H1 (cell line): ENCODE measurements at regions not wholly inside any gene's neighbourhood (a gene's known extent, or its start where the extent isn't known, plus 50 kb on each side); places are given as distances from the start of the nearest gene placed in this dataset.

Experiments used
- CTCF ChIA-PET: fragments of 300-600 bp; sonication (Branson Sonifier 250); formaldehyde crosslinking; loops from one replicate; lab custom pipeline; 2021; ENCODE audit not compliant: partially characterized antibody; lab: Charles Lee
- POLR2A ChIA-PET: fragments of 300-600 bp; sonication (Branson Sonifier 250); formaldehyde crosslinking; loops from one replicate; lab custom pipeline; 2021; ENCODE audit warnings: inconsistent platforms; ENCODE audit not compliant: partially characterized antibody; lab: Charles Lee
- DNase-seq, 2 experiments: peaks; one replicate each; pipeline versions ENCODE4 v3.0.0 to v3.0.0-alpha.2; 2010 to 2022; ENCODE audit warnings: low spot score in 2 of 2, low read depth in 1 of 2, mixed read lengths in 1 of 2
- FAIRE-seq: peaks from 2 replicates; lab custom pipeline; 2011; peaks lifted over from hg19 to GRCh38; lab: Jason Lieb, UNC
- H2AFZ ChIP-seq: 2 replicates; pipeline ENCODE4 v1.8.1; 2012; ENCODE audit warnings: low read length, inconsistent platforms
- H2AK5ac ChIP-seq: 2 replicates; pipeline ENCODE4 v1.6.1; 2013; ENCODE audit warnings: low read depth, low read length
- H2BK120ac ChIP-seq: replicated peaks from 2 replicates; pipeline ENCODE3; 2013; ENCODE audit warnings: low read depth, low read length, inconsistent platforms
- H2BK12ac ChIP-seq: 2 replicates; pipeline ENCODE4 v1.6.1; 2013; ENCODE audit warnings: low read depth, low read length
- H2BK15ac ChIP-seq: 2 replicates; pipeline ENCODE4 v1.6.1; 2013; ENCODE audit warnings: low read length
- H2BK20ac ChIP-seq: 2 replicates; pipeline ENCODE4 v1.6.1; 2013; ENCODE audit warnings: low read length
- H2BK5ac ChIP-seq: 2 replicates; pipeline ENCODE4 v1.6.1; 2013; ENCODE audit warnings: low read depth, low read length
- H3K14ac ChIP-seq: 2 replicates; pipeline ENCODE4 v1.6.1; 2013; ENCODE audit warnings: inconsistent platforms; ENCODE audit not compliant: insufficient read length
- H3K18ac ChIP-seq: 2 replicates; pipeline ENCODE4 v1.6.1; 2013; ENCODE audit warnings: low read length; ENCODE audit errors: extremely low read depth
- H3K23ac ChIP-seq: 2 replicates; pipeline ENCODE4 v1.6.1; 2013; ENCODE audit warnings: inconsistent platforms; ENCODE audit not compliant: insufficient read length
- H3K23me2 ChIP-seq: 2 replicates; pipeline ENCODE4 v1.6.1; 2013; ENCODE audit warnings: low read depth, low read length
- H3K27ac ChIP-seq: 2 replicates; pipeline ENCODE4 v1.6.1; 2011; ENCODE audit warnings: low read depth, low read length, inconsistent platforms
- H3K27me3 ChIP-seq, 4 experiments: replicated peaks in 1 of 4; 1 replicate in 1 of 4; 2 replicates in 3 of 4; pipeline versions ENCODE4 v1.6.1 to v1.8.1; 2011 to 2013; ENCODE audit warnings: low read length in 3 of 4, mild to moderate bottlenecking in 3 of 4, inconsistent platforms in 2 of 4, mixed read lengths in 2 of 4, moderate library complexity in 1 of 4; ENCODE audit not compliant: control insufficient read depth in 3 of 4, insufficient read depth in 3 of 4; ENCODE audit errors: extremely low read depth in 1 of 4
- H3K36me3 ChIP-seq, 4 experiments: 2 replicates each; pipeline versions ENCODE4 v1.6.1 to v1.8.1; 2011 to 2013; ENCODE audit warnings: mild to moderate bottlenecking in 4 of 4, low read length in 3 of 4, moderate library complexity in 2 of 4, control low read depth in 1 of 4, inconsistent platforms in 1 of 4; ENCODE audit not compliant: insufficient read depth in 4 of 4, control insufficient read depth in 2 of 4
- H3K4ac ChIP-seq: replicated peaks from 2 replicates; pipeline ENCODE3; 2013; ENCODE audit warnings: low read length, low read depth, mixed read lengths, inconsistent platforms; ENCODE audit not compliant: insufficient read length
- H3K4me1 ChIP-seq, 4 experiments: replicated peaks in 1 of 4; 1 replicate in 1 of 4; 2 replicates in 3 of 4; pipeline versions ENCODE4 v1.6.1 to v1.8.1; 2011 to 2013; ENCODE audit warnings: low read length in 3 of 4, inconsistent platforms in 2 of 4, mixed read lengths in 1 of 4; ENCODE audit not compliant: insufficient read depth in 4 of 4, control insufficient read depth in 3 of 4
- H3K4me2 ChIP-seq, 2 experiments: 2 replicates each; pipeline versions ENCODE4 v1.6.1 to v1.8.1; 2011 to 2013; ENCODE audit warnings: low read depth in 2 of 2, low read length in 2 of 2, control low read depth in 1 of 2, inconsistent platforms in 1 of 2, mild to moderate bottlenecking in 1 of 2; ENCODE audit not compliant: insufficient read depth in 1 of 2
- H3K4me3 ChIP-seq, 4 experiments: fragments of 200-600, 300-600 bp in 1 of 4; sonication (generic), shearing (Covaris generic), sonication (Bioruptor Twin) in 1 of 4; 2 replicates each; pipeline versions ENCODE4 v1.5.1 to v1.8.1; 2011 to 2016; ENCODE audit warnings: low read length in 4 of 4, low read depth in 3 of 4, control low read depth in 2 of 4, inconsistent platforms in 2 of 4, mild to moderate bottlenecking in 2 of 4, mixed read lengths in 1 of 4, moderate library complexity in 1 of 4; ENCODE audit not compliant: insufficient read depth in 2 of 4; ENCODE audit errors: extremely low read depth in 1 of 4
- H3K56ac ChIP-seq: replicated peaks from 2 replicates; pipeline ENCODE3; 2013; ENCODE audit warnings: low read depth, mild to moderate bottlenecking, mixed read lengths, low read length, inconsistent platforms; ENCODE audit not compliant: insufficient read length
- H3K79me1 ChIP-seq: 2 replicates; pipeline ENCODE4 v1.6.1; 2013; ENCODE audit warnings: low read depth, low read length, control low read depth
- H3K79me2 ChIP-seq, 2 experiments: 2 replicates each; pipeline versions ENCODE4 v1.6.1 to v1.8.1; 2012 to 2013; ENCODE audit warnings: low read length in 2 of 2, mild to moderate bottlenecking in 2 of 2, inconsistent platforms in 1 of 2; ENCODE audit not compliant: insufficient read depth in 2 of 2, control insufficient read depth in 1 of 2
- H3K9ac ChIP-seq, 4 experiments: replicated peaks in 1 of 4; 1 replicate in 1 of 4; 2 replicates in 3 of 4; pipeline versions ENCODE4 v1.6.1 to v1.8.1; 2011 to 2013; ENCODE audit warnings: low read depth in 3 of 4, low read length in 3 of 4, control low read depth in 2 of 4, mild to moderate bottlenecking in 2 of 4, moderate library complexity in 2 of 4, inconsistent platforms in 1 of 4; ENCODE audit errors: extremely low read depth in 1 of 4
- H3K9me3 ChIP-seq, 2 experiments: 2 replicates each; pipeline versions ENCODE4 v1.6.1 to v1.8.1; 2012 to 2013; ENCODE audit warnings: mild to moderate bottlenecking in 2 of 2, moderate library complexity in 2 of 2, control low read depth in 1 of 2, inconsistent platforms in 1 of 2, low read depth in 1 of 2, low read length in 1 of 2, mixed read lengths in 1 of 2; ENCODE audit not compliant: insufficient read depth in 2 of 2
- H4K20me1 ChIP-seq, 2 experiments: replicated peaks in 1 of 2; 2 replicates each; pipeline versions ENCODE3 to v1.8.1; 2011 to 2013; ENCODE audit warnings: inconsistent platforms in 2 of 2, low read length in 2 of 2, mild to moderate bottlenecking in 1 of 2; ENCODE audit not compliant: insufficient read depth in 2 of 2, control insufficient read depth in 1 of 2
- H4K5ac ChIP-seq: 2 replicates; pipeline ENCODE4 v1.6.1; 2013; ENCODE audit warnings: low read length, low read depth, mixed read lengths, inconsistent platforms; ENCODE audit not compliant: insufficient read length
- H4K8ac ChIP-seq: 2 replicates; pipeline ENCODE4 v1.8.0; 2013; ENCODE audit warnings: mild to moderate bottlenecking, moderate library complexity, low read length, inconsistent platforms; ENCODE audit not compliant: insufficient read depth; ENCODE audit errors: extremely low read depth
- H4K91ac ChIP-seq: replicated peaks from 2 replicates; pipeline ENCODE3; 2013; ENCODE audit warnings: low read length, mixed read lengths, inconsistent platforms; ENCODE audit not compliant: insufficient read length
- BACH1 ChIP-seq: IDR thresholded peaks from 2 replicates; pipeline ENCODE4 v1.6.1; 2012; ENCODE audit warnings: low read length, improper control_type of control experiment
- CTBP2 ChIP-seq: IDR thresholded peaks from 2 replicates; pipeline ENCODE4 v1.7.0; 2011; ENCODE audit warnings: borderline replicate concordance, mild to moderate bottlenecking, moderate library complexity, mixed read lengths, low read length; ENCODE audit not compliant: insufficient read depth, insufficient read length
- MAFK ChIP-seq: IDR thresholded peaks from 2 replicates; pipeline ENCODE4 v1.6.1; 2012; ENCODE audit warnings: low read depth, mild to moderate bottlenecking, improper control_type of control experiment, low read length
- NANOG ChIP-seq: IDR thresholded peaks from 2 replicates; pipeline ENCODE4 v1.6.1; 2011; ENCODE audit warnings: low read length, low read depth, mild to moderate bottlenecking, inconsistent platforms; ENCODE audit not compliant: insufficient read depth, poor library complexity, severe bottlenecking
- POLR2A ChIP-seq, 2 experiments: IDR thresholded peaks; 1 replicate in 1 of 2; 2 replicates in 1 of 2; pipeline ENCODE4 v1.6.1; 2011; ENCODE audit warnings: low read depth in 2 of 2, low read length in 2 of 2, mild to moderate bottlenecking in 2 of 2; ENCODE audit errors: control extremely low read depth in 1 of 2
- POU5F1 ChIP-seq: IDR thresholded peaks from 2 replicates; pipeline ENCODE4 v1.6.1; 2011; ENCODE audit warnings: low read depth, mild to moderate bottlenecking, low read length, moderate library complexity
- RFX5 ChIP-seq: IDR thresholded peaks from 2 replicates; pipeline ENCODE4 v1.6.1; 2011; ENCODE audit warnings: low read depth, low read length, improper control_type of control experiment, borderline replicate concordance
- SIN3A ChIP-seq, 2 experiments: IDR thresholded peaks in 1 of 2; conservative IDR thresholded peaks in 1 of 2; 2 replicates each; pipeline ENCODE4 v1.6.1; 2011 to 2012; ENCODE audit warnings: low read length in 2 of 2, improper control_type of control experiment in 1 of 2, low read depth in 1 of 2, mild to moderate bottlenecking in 1 of 2
- SP4 ChIP-seq: IDR thresholded peaks from 2 replicates; pipeline ENCODE4 v1.6.1; 2012; ENCODE audit warnings: low read length, inconsistent platforms
- TAF7 ChIP-seq: optimal IDR thresholded peaks from 2 replicates; pipeline ENCODE3; 2011; ENCODE audit warnings: low read depth, mild to moderate bottlenecking, inconsistent platforms, low read length, moderate library complexity, borderline replicate concordance
- TEAD4 ChIP-seq: IDR thresholded peaks from 2 replicates; pipeline ENCODE4 v1.6.1; 2012; ENCODE audit warnings: low read depth, low read length, inconsistent platforms, mixed read lengths
- YY1 ChIP-seq: IDR thresholded peaks from 2 replicates; pipeline ENCODE4 v1.6.1; 2011; ENCODE audit warnings: low read depth, mild to moderate bottlenecking, low read length
- WGBS, 2 experiments: shearing (Covaris generic) in 1 of 2; methylation state at CpG; one replicate each; pipeline versions ENCODE4 v1.1.6 to v1.1.7; 2013 to 2015; ENCODE audit warnings: low lambda C conversion rate in 2 of 2, mixed read lengths in 2 of 2, inconsistent platforms in 1 of 2, low coverage in 1 of 2, missing lambda C conversion rate in 1 of 2; ENCODE audit not compliant: insufficient replicate concordance in 2 of 2, insufficient coverage in 1 of 2, insufficient read length in 1 of 2; ENCODE audit errors: extremely low coverage in 1 of 2, missing lambda C conversion rate in 1 of 2; 5-methylcytosine and 5-hydroxymethylcytosine counted together
- TF ChIP-seq, protein P1 (sequence below): IDR thresholded peaks from 2 replicates; pipeline ENCODE4 v1.6.1; 2011; ENCODE audit warnings: low read depth, mild to moderate bottlenecking, low read length; ENCODE audit not compliant: insufficient read depth
- TF ChIP-seq, protein P2 (sequence below): IDR thresholded peaks from 2 replicates; pipeline ENCODE4 v1.6.1; 2012; ENCODE audit warnings: inconsistent platforms

DNA sequence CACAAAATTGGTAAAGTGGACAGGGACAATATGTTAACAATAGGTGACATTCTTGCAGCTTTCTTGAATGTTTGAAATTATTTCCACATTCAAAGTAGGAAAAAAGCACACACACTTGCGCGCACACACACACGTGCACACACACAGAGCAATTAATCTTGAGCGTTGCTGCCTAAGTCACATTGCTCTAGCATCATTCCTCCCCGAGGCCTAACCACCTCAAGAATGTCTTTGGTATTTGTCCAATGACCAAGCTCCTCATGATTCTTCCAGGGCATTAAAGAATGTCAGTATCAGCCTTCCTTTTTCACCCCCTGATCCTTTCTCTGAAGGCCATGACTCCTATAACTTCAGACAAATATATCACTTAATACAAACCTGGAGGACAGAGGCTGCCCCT, 198.1 kb downstream of the NPR3 start:
- 0 out of 4 replicates have a peak, but pooled peaks cover 0 to 4% of the 10 kb centered on the region in 2 experiments for H3K9me3 ChIP-seq
- no peaks in the 10 kb centered on the region for H3K79me2 ChIP-seq
- no peak overlapping the region for H4K5ac ChIP-seq
- H3K4me1 ChIP-seq, result no peaks in the 10 kb centered on the region
- WGBS, 2 experiments, result 92% methylated on average over 5 of the region's 5 CpGs; no CpG with 5 or more reads in 1 of the 2 experiments
- H3K4me2 ChIP-seq, result no peak overlapping the region
- H3K27me3 ChIP-seq, result no peaks in the 10 kb centered on the region
- no peak overlapping the region for H3K27ac ChIP-seq
- H2BK15ac ChIP-seq, result no peak overlapping the region
- DNase-seq (no peak), FAIRE-seq (no peak)
- H3K9ac ChIP-seq, result no peak overlapping the region
- H3K23me2 ChIP-seq, result no peaks in the 10 kb centered on the region
- no peak overlapping the region for H2AK5ac ChIP-seq
- H2BK5ac ChIP-seq, result no peak overlapping the region
- no peak overlapping the region for H2BK120ac ChIP-seq
- no peaks in the 10 kb centered on the region for H3K36me3 ChIP-seq
- no peak overlapping the region for H2BK12ac ChIP-seq
- H3K56ac ChIP-seq, result no peak overlapping the region
- H3K4ac ChIP-seq, result no peak overlapping the region
- H4K20me1 ChIP-seq, result no peaks in the 10 kb centered on the region
- no peak overlapping the region for H3K23ac ChIP-seq
- CTCF ChIA-PET, result interaction anchor here (0.9 to 1.0 kb wide), 2 partner anchors 32 to 257 kb away, joined by 3 to 5 read pairs; no protein-coding TSS in a partner anchor
- H4K8ac ChIP-seq, result no peak overlapping the region
- no peak overlapping the region for H2BK20ac ChIP-seq
- H4K91ac ChIP-seq, result no peak overlapping the region
- no peak overlapping the region for H2AFZ ChIP-seq
- H3K79me1 ChIP-seq, result no peaks in the 10 kb centered on the region
- no peak overlapping the region for H3K18ac ChIP-seq
- POLR2A ChIA-PET, result no interaction called here
- no peak overlapping the region for H3K4me3 ChIP-seq
- H3K14ac ChIP-seq, result no peak overlapping the region
- TF ChIP-seq MAFK, result no peak
- TF ChIP-seq, protein P1, sequence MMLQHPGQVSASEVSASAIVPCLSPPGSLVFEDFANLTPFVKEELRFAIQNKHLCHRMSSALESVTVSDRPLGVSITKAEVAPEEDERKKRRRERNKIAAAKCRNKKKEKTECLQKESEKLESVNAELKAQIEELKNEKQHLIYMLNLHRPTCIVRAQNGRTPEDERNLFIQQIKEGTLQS, result no peak
- TF ChIP-seq RFX5, result no peak
- TF ChIP-seq SP4, result no peak
- no peak for TF ChIP-seq YY1
- no peak for TF ChIP-seq NANOG
- no peak for TF ChIP-seq POLR2A (IDR thresholded peaks at IDR 0.05; ENCODE audit: control extremely low read depth in 1 of 2, low read depth in 2 of 2, low read length in 2 of 2)
- no peak for TF ChIP-seq SIN3A (conservative IDR thresholded peaks at IDR 0.05 in 1 of 2, IDR thresholded peaks at IDR 0.05 in 1 of 2; ENCODE audit: low read depth in 1 of 2, low read length in 2 of 2)
- TF ChIP-seq TAF7, result no peak
- no peak for TF ChIP-seq BACH1
- TF ChIP-seq CTBP2, result no peak
- TF ChIP-seq TEAD4, result no peak
- TF ChIP-seq, protein P2, sequence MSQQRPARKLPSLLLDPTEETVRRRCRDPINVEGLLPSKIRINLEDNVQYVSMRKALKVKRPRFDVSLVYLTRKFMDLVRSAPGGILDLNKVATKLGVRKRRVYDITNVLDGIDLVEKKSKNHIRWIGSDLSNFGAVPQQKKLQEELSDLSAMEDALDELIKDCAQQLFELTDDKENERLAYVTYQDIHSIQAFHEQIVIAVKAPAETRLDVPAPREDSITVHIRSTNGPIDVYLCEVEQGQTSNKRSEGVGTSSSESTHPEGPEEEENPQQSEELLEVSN, result no peak
- TF ChIP-seq POU5F1, result no peak
